GM18507 (cell line): ENCODE measurements at regions not wholly inside any gene's neighbourhood (a gene's known extent, or its start where the extent isn't known, plus 50 kb on each side); places are given as distances from the start of the nearest gene placed in this dataset.

ENCODE experiments used
- DNase-seq: peaks from one replicate; pipeline ENCODE4 v3.0.0; 2011; ENCODE audit warnings: low read depth; ENCODE audit not compliant: insufficient read length; ENCODE audit errors: extremely low spot score
- FAIRE-seq: peaks from 2 replicates; lab custom pipeline; 2011; peaks lifted over from hg19 to GRCh38; lab: Jason Lieb, UNC

GRCh38 chr14:49408187-49408933, 177.8 kb downstream of the RPS29 start:
- no peak for DNase-seq
- FAIRE-seq = no peak

- FAIRE-seq = no peak
- no peak for DNase-seq
These were observed 180.9 kb downstream of the RPS29 start for GRCh38 chr14:49405291-49405690.

- FAIRE-seq (no peak), DNase-seq (no peak)
These were observed 184.8 kb downstream of the RPS29 start for GRCh38 chr14:49401373-49401772.

- DNase-seq = no peak
- no peak for FAIRE-seq
These were observed 189.4 kb downstream of the RPS29 start for GRCh38 chr14:49396801-49397200.

- FAIRE-seq = no peak
These were observed 204.4 kb downstream of the RPS29 start for GRCh38 chr14:49381778-49382177.

GRCh38 chr14:49367696-49368095, 218.5 kb downstream of the RPS29 start:
- DNase-seq = no peak
- FAIRE-seq = no peak

More at GRCh38 chr14:49381778-49382177, 204.4 kb downstream of the RPS29 start:
- DNase-seq = no peak

- no peak for DNase-seq
- FAIRE-seq = no peak
These were observed 219.8 kb downstream of the RPS29 start for GRCh38 chr14:49366416-49366815.

GRCh38 chr14:49364752-49365117, 221.4 kb downstream of the RPS29 start:
- DNase-seq (no peak), FAIRE-seq (no peak)

- DNase-seq = no peak
These were observed 222.1 kb downstream of the RPS29 start for GRCh38 chr14:49363821-49364751.

GRCh38 chr14:49362916-49363315, 223.3 kb downstream of the RPS29 start:
- FAIRE-seq = no peak

More at GRCh38 chr14:49363821-49364751, 222.1 kb downstream of the RPS29 start:
- no peak for FAIRE-seq

GRCh38 chr14:49339130-49339529, 247.1 kb downstream of the RPS29 start:
- DNase-seq = no peak

More at GRCh38 chr14:49362916-49363315, 223.3 kb downstream of the RPS29 start:
- no peak for DNase-seq

GRCh38 chr14:49319810-49320209, 266.4 kb downstream of the RPS29 start:
- no peak for FAIRE-seq
- no peak for DNase-seq

More at GRCh38 chr14:49339130-49339529, 247.1 kb downstream of the RPS29 start:
- FAIRE-seq = no peak

- FAIRE-seq = no peak
- DNase-seq = no peak
These were observed 270.6 kb downstream of the RPS29 start for GRCh38 chr14:49315570-49315969.

- FAIRE-seq = no peak
- no peak for DNase-seq
These were observed 271.4 kb downstream of the RPS29 start for GRCh38 chr14:49314737-49315136.

GRCh38 chr14:49313108-49313507, 273.1 kb downstream of the RPS29 start:
- DNase-seq (no peak), FAIRE-seq (no peak)

GRCh38 chr14:49310298-49310697, 275.9 kb downstream of the RPS29 start:
- DNase-seq = no peak
- FAIRE-seq = no peak

GRCh38 chr14:49306152-49306751, 279.9 kb downstream of the RPS29 start:
- FAIRE-seq (peak; percentile 41), DNase-seq (no peak)

- DNase-seq (no peak), FAIRE-seq (no peak)
These were observed 282.1 kb downstream of the RPS29 start for GRCh38 chr14:49303946-49304516.

- FAIRE-seq = no peak
- no peak for DNase-seq
These were observed 289.1 kb downstream of the RPS29 start for GRCh38 chr14:49297102-49297501.
